WTC11 (cell line): ENCODE measurements at regions not wholly inside any gene's neighbourhood (a gene's known extent, or its start where the extent isn't known, plus 50 kb on each side); places are given as distances from the start of the nearest gene placed in this dataset.

Source experiments
- ATAC-seq: fragments of 200-7000 bp; cut with Tn5 transposase; 2 replicates; pipeline ENCODE4 v1.10.0; 2021; ENCODE audit warnings: mild to moderate bottlenecking, moderate library complexity
- CTCF ChIA-PET: fragments of 300-600 bp; sonication (Branson Sonifier 250); formaldehyde crosslinking; loops from one replicate; lab custom pipeline; 2021; ENCODE audit warnings: antibody characterized with exemption; lab: Charles Lee
- POLR2A ChIA-PET: fragments of 350-600 bp; sonication (Branson Sonifier 250); formaldehyde crosslinking; loops from one replicate; lab custom pipeline; 2021; ENCODE audit warnings: antibody characterized with exemption; lab: Charles Lee
- DNase-seq: peaks from one replicate; pipeline ENCODE4 v3.0.0; 2021; ENCODE audit warnings: low spot score
- H3K27ac Mint-ChIP-seq: 2 replicates; pipeline ENCODE4 v1.8.0; 2021; ENCODE audit warnings: mixed read lengths
- H3K27me3 Mint-ChIP-seq: 2 replicates; pipeline ENCODE4 v1.8.0; 2021; ENCODE audit warnings: low read depth, mild to moderate bottlenecking, moderate library complexity, mixed read lengths
- H3K36me3 Mint-ChIP-seq: 2 replicates; pipeline ENCODE4 v1.8.0; 2021; ENCODE audit warnings: mixed read lengths
- H3K4me1 Mint-ChIP-seq: 2 replicates; pipeline ENCODE4 v1.8.0; 2022; ENCODE audit warnings: mixed read lengths
- H3K4me3 Mint-ChIP-seq: 2 replicates; pipeline ENCODE4 v1.8.0; 2021; ENCODE audit warnings: mild to moderate bottlenecking, moderate library complexity, mixed read lengths
- H3K9me3 Mint-ChIP-seq: 2 replicates; pipeline ENCODE4 v1.8.0; 2021; ENCODE audit warnings: mixed read lengths
- ATF3 ChIP-seq: sonication (generic); formaldehyde crosslinking; conservative IDR thresholded peaks from 2 replicates; pipeline ENCODE4 v1.8.1; 2022; ENCODE audit warnings: mild to moderate bottlenecking, missing genetic modification reagents
- CBFB ChIP-seq: sonication (generic); formaldehyde crosslinking; IDR thresholded peaks from 2 replicates; pipeline ENCODE4 v1.8.1; 2022; ENCODE audit warnings: mild to moderate bottlenecking, low read depth, missing genetic modification reagents
- E2F4 ChIP-seq: sonication (generic); formaldehyde crosslinking; IDR thresholded peaks from 2 replicates; pipeline ENCODE4 v1.8.1; 2022; ENCODE audit warnings: low read depth, mild to moderate bottlenecking, moderate library complexity, missing genetic modification reagents, borderline replicate concordance
- ESRRA ChIP-seq: sonication (generic); formaldehyde crosslinking; IDR thresholded peaks from 2 replicates; pipeline ENCODE4 v1.8.1; 2022; ENCODE audit warnings: mild to moderate bottlenecking, missing genetic modification reagents, borderline replicate concordance
- FOXJ3 ChIP-seq: sonication (generic); formaldehyde crosslinking; IDR thresholded peaks from 2 replicates; pipeline ENCODE4 v1.9.0; 2021; ENCODE audit warnings: missing genetic modification reagents, mild to moderate bottlenecking, borderline replicate concordance
- FOXP1 ChIP-seq: sonication (generic); formaldehyde crosslinking; IDR thresholded peaks from 2 replicates; pipeline ENCODE4 v1.8.0; 2022; ENCODE audit warnings: missing genetic modification reagents, mild to moderate bottlenecking, moderate library complexity, borderline replicate concordance
- GTF2I ChIP-seq: fragments of 250-450 bp; sonication (Bioruptor Pico); conservative IDR thresholded peaks from 2 replicates; pipeline ENCODE4 v1.4.0; 2021; ENCODE audit warnings: mild to moderate bottlenecking
- IRF1 ChIP-seq: sonication (generic); formaldehyde crosslinking; IDR thresholded peaks from 2 replicates; pipeline ENCODE4 v1.8.0; 2023; ENCODE audit warnings: missing genetic modification reagents
- MYBL2 ChIP-seq: sonication (generic); formaldehyde crosslinking; IDR thresholded peaks from 2 replicates; pipeline ENCODE4 v1.8.1; 2023; ENCODE audit warnings: mild to moderate bottlenecking, moderate library complexity, missing genetic modification reagents
- NFE2L1 ChIP-seq: sonication (generic); formaldehyde crosslinking; IDR thresholded peaks from 2 replicates; pipeline ENCODE4 v1.8.1; 2023; ENCODE audit warnings: missing genetic modification reagents
- NFYB ChIP-seq: sonication (generic); formaldehyde crosslinking; conservative IDR thresholded peaks from 2 replicates; pipeline ENCODE4 v1.8.0; 2022; ENCODE audit warnings: low read depth, missing genetic modification reagents
- RORB ChIP-seq: fragments of 250-450 bp; sonication (Bioruptor Pico); IDR thresholded peaks from 2 replicates; pipeline ENCODE4 v1.9.0; 2021; ENCODE audit warnings: mild to moderate bottlenecking
- ZBTB21 ChIP-seq: sonication (generic); formaldehyde crosslinking; IDR thresholded peaks from 2 replicates; pipeline ENCODE4 v1.8.1; 2023; ENCODE audit warnings: mild to moderate bottlenecking, missing genetic modification reagents, borderline replicate concordance
- ZNF219 ChIP-seq: sonication (generic); formaldehyde crosslinking; IDR thresholded peaks from 2 replicates; pipeline ENCODE4 v1.8.0; 2023; ENCODE audit warnings: missing genetic modification reagents, mild to moderate bottlenecking, borderline replicate concordance
- ZNF232 ChIP-seq: sonication (generic); formaldehyde crosslinking; IDR thresholded peaks from 2 replicates; pipeline ENCODE4 v1.8.0; 2022; ENCODE audit warnings: mild to moderate bottlenecking, missing genetic modification reagents
- ZNF263 ChIP-seq: sonication (generic); formaldehyde crosslinking; IDR thresholded peaks from 2 replicates; pipeline ENCODE4 v1.8.1; 2022; ENCODE audit warnings: low read depth, mild to moderate bottlenecking, moderate library complexity, missing genetic modification reagents
- ZNF317 ChIP-seq: sonication (generic); formaldehyde crosslinking; IDR thresholded peaks from 2 replicates; pipeline ENCODE4 v1.8.1; 2023; ENCODE audit warnings: low read depth, mild to moderate bottlenecking, moderate library complexity, missing genetic modification reagents, borderline replicate concordance
- ZNF423 ChIP-seq: fragments of 250-450 bp; sonication (Bioruptor Pico); IDR thresholded peaks from 2 replicates; pipeline ENCODE4 v2.1.2; 2022; ENCODE audit warnings: mild to moderate bottlenecking, moderate library complexity
- ZNF512 ChIP-seq: sonication (generic); formaldehyde crosslinking; IDR thresholded peaks from 2 replicates; pipeline ENCODE4 v1.8.1; 2022; ENCODE audit warnings: missing genetic modification reagents, borderline replicate concordance
- TF ChIP-seq, protein P1 (sequence below): sonication (generic); formaldehyde crosslinking; IDR thresholded peaks from 2 replicates; pipeline ENCODE4 v1.8.1; 2022; ENCODE audit warnings: mild to moderate bottlenecking, moderate library complexity, missing genetic modification reagents
- TF ChIP-seq, protein P2 (sequence below): sonication (generic); formaldehyde crosslinking; IDR thresholded peaks from 2 replicates; pipeline ENCODE4 v1.8.1; 2023; ENCODE audit warnings: mild to moderate bottlenecking, missing genetic modification reagents, moderate library complexity
- TF ChIP-seq, protein P3 (sequence below): fragments of 200-600 bp; IDR thresholded peaks from 2 replicates; pipeline ENCODE4 v1.8.0; 2022; ENCODE audit warnings: antibody characterized with exemption
- TF ChIP-seq, protein P4 (sequence below): fragments of 250-450 bp; sonication (Bioruptor Pico); IDR thresholded peaks from 2 replicates; pipeline ENCODE4 v2.1.2; 2022; ENCODE audit warnings: mild to moderate bottlenecking, moderate library complexity
- TF ChIP-seq, protein P5 (sequence below): fragments of 250-450 bp; sonication (Bioruptor Pico); IDR thresholded peaks from 2 replicates; pipeline ENCODE4 v1.9.0; 2021; ENCODE audit warnings: mild to moderate bottlenecking

DNA sequence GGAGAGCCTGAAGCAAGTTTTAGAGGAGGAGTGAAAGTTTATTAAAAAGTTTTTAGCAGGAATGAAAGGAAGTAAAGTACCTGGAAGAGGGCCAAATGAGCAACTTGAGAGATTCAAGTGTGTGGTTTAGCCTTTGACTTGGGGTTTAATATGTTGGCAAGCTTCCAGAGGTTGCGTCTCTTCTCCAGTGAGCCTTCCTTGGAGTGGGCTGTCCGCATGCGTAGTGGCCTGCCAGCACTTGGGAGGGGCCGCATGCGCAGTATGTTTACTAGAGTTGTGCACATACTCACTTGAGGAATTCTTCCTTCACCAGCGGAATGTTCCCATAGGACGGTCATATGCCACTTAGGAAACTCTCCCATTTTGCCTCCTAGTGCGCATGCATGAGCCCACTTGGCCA lies 235.2 kb downstream of the ALDH8A1 start (continued):
- TF ChIP-seq FOXP1 (no peak), MYBL2 (CRISPR knock-in tag) (no peak), ZNF317 (CRISPR knock-in tag) (no peak), ZNF219 (no peak), ATF3 (CRISPR knock-in tag) (no peak)

GRCh38 chr6:134714113-134714512 lies 235.8 kb downstream of the ALDH8A1 start:
- POLR2A ChIA-PET, result no interaction called here
- no peak overlapping the region for H3K4me3 Mint-ChIP-seq
- H3K9me3 Mint-ChIP-seq, result no peaks in the 10 kb centered on the region
- H3K36me3 Mint-ChIP-seq, result no peaks in the 10 kb centered on the region
- no peak overlapping the region for H3K27ac Mint-ChIP-seq
- TF ChIP-seq ZBTB21 (CRISPR knock-in tag) (no peak), NFE2L1 (CRISPR knock-in tag) (no peak), RORB (CRISPR knock-in tag) (no peak), IRF1 (CRISPR knock-in tag) (no peak), FOXJ3 (CRISPR knock-in tag) (no peak), ESRRA (no peak), ZNF423 (no peak), ZNF232 (CRISPR knock-in tag) (no peak), E2F4 (CRISPR knock-in tag) (no peak), NFYB (CRISPR knock-in tag) (no peak), CBFB (CRISPR knock-in tag) (no peak), GTF2I (no peak), ZNF263 (CRISPR knock-in tag) (no peak), ZNF512 (no peak)
- TF ChIP-seq, protein P1, sequence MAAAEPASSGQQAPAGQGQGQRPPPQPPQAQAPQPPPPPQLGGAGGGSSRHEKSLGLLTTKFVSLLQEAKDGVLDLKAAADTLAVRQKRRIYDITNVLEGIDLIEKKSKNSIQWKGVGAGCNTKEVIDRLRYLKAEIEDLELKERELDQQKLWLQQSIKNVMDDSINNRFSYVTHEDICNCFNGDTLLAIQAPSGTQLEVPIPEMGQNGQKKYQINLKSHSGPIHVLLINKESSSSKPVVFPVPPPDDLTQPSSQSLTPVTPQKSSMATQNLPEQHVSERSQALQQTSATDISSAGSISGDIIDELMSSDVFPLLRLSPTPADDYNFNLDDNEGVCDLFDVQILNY, result no peak
- TF ChIP-seq, protein P2, sequence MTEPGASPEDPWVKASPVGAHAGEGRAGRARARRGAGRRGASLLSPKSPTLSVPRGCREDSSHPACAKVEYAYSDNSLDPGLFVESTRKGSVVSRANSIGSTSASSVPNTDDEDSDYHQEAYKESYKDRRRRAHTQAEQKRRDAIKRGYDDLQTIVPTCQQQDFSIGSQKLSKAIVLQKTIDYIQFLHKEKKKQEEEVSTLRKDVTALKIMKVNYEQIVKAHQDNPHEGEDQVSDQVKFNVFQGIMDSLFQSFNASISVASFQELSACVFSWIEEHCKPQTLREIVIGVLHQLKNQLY, result no peak
- TF ChIP-seq, protein P3, sequence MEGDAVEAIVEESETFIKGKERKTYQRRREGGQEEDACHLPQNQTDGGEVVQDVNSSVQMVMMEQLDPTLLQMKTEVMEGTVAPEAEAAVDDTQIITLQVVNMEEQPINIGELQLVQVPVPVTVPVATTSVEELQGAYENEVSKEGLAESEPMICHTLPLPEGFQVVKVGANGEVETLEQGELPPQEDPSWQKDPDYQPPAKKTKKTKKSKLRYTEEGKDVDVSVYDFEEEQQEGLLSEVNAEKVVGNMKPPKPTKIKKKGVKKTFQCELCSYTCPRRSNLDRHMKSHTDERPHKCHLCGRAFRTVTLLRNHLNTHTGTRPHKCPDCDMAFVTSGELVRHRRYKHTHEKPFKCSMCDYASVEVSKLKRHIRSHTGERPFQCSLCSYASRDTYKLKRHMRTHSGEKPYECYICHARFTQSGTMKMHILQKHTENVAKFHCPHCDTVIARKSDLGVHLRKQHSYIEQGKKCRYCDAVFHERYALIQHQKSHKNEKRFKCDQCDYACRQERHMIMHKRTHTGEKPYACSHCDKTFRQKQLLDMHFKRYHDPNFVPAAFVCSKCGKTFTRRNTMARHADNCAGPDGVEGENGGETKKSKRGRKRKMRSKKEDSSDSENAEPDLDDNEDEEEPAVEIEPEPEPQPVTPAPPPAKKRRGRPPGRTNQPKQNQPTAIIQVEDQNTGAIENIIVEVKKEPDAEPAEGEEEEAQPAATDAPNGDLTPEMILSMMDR, result no peak
- TF ChIP-seq, protein P4, sequence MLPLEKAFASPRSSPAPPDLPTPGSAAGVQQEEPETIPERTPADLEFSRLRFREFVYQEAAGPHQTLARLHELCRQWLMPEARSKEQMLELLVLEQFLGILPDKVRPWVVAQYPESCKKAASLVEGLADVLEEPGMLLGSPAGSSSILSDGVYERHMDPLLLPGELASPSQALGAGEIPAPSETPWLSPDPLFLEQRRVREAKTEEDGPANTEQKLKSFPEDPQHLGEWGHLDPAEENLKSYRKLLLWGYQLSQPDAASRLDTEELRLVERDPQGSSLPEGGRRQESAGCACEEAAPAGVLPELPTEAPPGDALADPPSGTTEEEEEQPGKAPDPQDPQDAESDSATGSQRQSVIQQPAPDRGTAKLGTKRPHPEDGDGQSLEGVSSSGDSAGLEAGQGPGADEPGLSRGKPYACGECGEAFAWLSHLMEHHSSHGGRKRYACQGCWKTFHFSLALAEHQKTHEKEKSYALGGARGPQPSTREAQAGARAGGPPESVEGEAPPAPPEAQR (CRISPR knock-in tag), result no peak
- TF ChIP-seq, protein P5, sequence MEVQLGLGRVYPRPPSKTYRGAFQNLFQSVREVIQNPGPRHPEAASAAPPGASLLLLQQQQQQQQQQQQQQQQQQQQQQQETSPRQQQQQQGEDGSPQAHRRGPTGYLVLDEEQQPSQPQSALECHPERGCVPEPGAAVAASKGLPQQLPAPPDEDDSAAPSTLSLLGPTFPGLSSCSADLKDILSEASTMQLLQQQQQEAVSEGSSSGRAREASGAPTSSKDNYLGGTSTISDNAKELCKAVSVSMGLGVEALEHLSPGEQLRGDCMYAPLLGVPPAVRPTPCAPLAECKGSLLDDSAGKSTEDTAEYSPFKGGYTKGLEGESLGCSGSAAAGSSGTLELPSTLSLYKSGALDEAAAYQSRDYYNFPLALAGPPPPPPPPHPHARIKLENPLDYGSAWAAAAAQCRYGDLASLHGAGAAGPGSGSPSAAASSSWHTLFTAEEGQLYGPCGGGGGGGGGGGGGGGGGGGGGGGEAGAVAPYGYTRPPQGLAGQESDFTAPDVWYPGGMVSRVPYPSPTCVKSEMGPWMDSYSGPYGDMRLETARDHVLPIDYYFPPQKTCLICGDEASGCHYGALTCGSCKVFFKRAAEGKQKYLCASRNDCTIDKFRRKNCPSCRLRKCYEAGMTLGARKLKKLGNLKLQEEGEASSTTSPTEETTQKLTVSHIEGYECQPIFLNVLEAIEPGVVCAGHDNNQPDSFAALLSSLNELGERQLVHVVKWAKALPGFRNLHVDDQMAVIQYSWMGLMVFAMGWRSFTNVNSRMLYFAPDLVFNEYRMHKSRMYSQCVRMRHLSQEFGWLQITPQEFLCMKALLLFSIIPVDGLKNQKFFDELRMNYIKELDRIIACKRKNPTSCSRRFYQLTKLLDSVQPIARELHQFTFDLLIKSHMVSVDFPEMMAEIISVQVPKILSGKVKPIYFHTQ (CRISPR knock-in tag), result no peak
- no peak for ATAC-seq
- DNase-seq, result no peak
- H3K27me3 Mint-ChIP-seq, result no peaks in the 10 kb centered on the region
- H3K4me1 Mint-ChIP-seq, result peaks cover 4% of the 10 kb centered on the region
- CTCF ChIA-PET, result no interaction called here
